Fibroblast of lung (primary cell): ENCODE measurements at regions not wholly inside any gene's neighbourhood (a gene's known extent, or its start where the extent isn't known, plus 50 kb on each side); places are given as distances from the start of the nearest gene placed in this dataset.

Experiments used
- DNase-seq, 2 donors: peaks; one replicate each; pipeline versions ENCODE4 v3.0.0 to v3.0.0-alpha.2; 2010; ENCODE audit warnings: low read depth in 2 of 2
- H2AFZ ChIP-seq: 2 replicates; pipeline ENCODE4 v1.5.1; 2012; ENCODE audit warnings: low read length, control low read depth, inconsistent platforms
- H3K27ac ChIP-seq: 2 replicates; pipeline ENCODE4 v1.5.1; 2011; ENCODE audit warnings: low read length, control low read depth; ENCODE audit not compliant: insufficient read depth
- H3K27me3 ChIP-seq: 2 replicates; pipeline ENCODE4 v1.5.1; 2011; ENCODE audit warnings: mild to moderate bottlenecking, low read length; ENCODE audit not compliant: control insufficient read depth, insufficient read depth
- H3K36me3 ChIP-seq: 2 replicates; pipeline ENCODE4 v1.5.1; 2011; ENCODE audit warnings: low read length; ENCODE audit not compliant: control insufficient read depth, insufficient read depth
- H3K4me1 ChIP-seq: 2 replicates; pipeline ENCODE4 v1.5.1; 2011; ENCODE audit warnings: low read length; ENCODE audit not compliant: control insufficient read depth, insufficient read depth; ENCODE audit errors: extremely low read depth
- H3K4me2 ChIP-seq: 2 replicates; pipeline ENCODE4 v1.5.1; 2011; ENCODE audit warnings: low read length, control low read depth; ENCODE audit not compliant: insufficient read depth; ENCODE audit errors: extremely low read depth
- H3K4me3 ChIP-seq, 4 experiments: fragments of 200-600 bp in 1 of 4; sonication (generic) in 1 of 4; replicated peaks in 1 of 4; 2 replicates each; pipeline ENCODE4 v1.5.1; 2011 to 2016; ENCODE audit warnings: low read length in 4 of 4, low read depth in 3 of 4, mild to moderate bottlenecking in 3 of 4, control low read depth in 2 of 4, inconsistent platforms in 1 of 4, mixed read lengths in 1 of 4; ENCODE audit not compliant: insufficient read depth in 1 of 4; ENCODE audit errors: control extremely low read depth in 1 of 4
- H3K79me2 ChIP-seq: 2 replicates; pipeline ENCODE4 v1.5.1; 2012; ENCODE audit warnings: mild to moderate bottlenecking, low read length, inconsistent platforms; ENCODE audit not compliant: control insufficient read depth, insufficient read depth
- H3K9ac ChIP-seq: 2 replicates; pipeline ENCODE4 v1.5.1; 2011; ENCODE audit warnings: mild to moderate bottlenecking, low read length, control low read depth; ENCODE audit not compliant: insufficient read depth
- H3K9me3 ChIP-seq: 2 replicates; pipeline ENCODE4 v1.5.1; 2012; ENCODE audit warnings: low read depth, low read length; ENCODE audit not compliant: control insufficient read depth, insufficient read depth
- H4K20me1 ChIP-seq: 2 replicates; pipeline ENCODE4 v1.5.1; 2011; ENCODE audit warnings: low read length; ENCODE audit not compliant: control insufficient read depth, insufficient read depth; ENCODE audit errors: extremely low read depth
- EZH2 ChIP-seq: IDR thresholded peaks from 2 replicates; pipeline ENCODE4 v1.5.1; 2012; ENCODE audit warnings: low read length, control low read depth, mild to moderate bottlenecking; ENCODE audit errors: missing control alignments
- TF ChIP-seq, protein P1 (sequence below), 2 donors: IDR thresholded peaks in 1 of 2; conservative IDR thresholded peaks in 1 of 2; 1 replicate in 1 of 2; 2 replicates in 1 of 2; pipeline ENCODE4 v1.5.1; 2011 to 2012; ENCODE audit warnings: low read length in 2 of 2, control low read depth in 1 of 2, inconsistent platforms in 1 of 2, low read depth in 1 of 2, mild to moderate bottlenecking in 1 of 2

GRCh38 chr2:16032282-16033031, 92.1 kb downstream of the MYCN start:
- no peak overlapping the region for H3K4me2 ChIP-seq
- H2AFZ ChIP-seq: no peak overlapping the region
- no peak overlapping the region for H3K9ac ChIP-seq
- H3K79me2 ChIP-seq: no peaks in the 10 kb centered on the region
- no peaks in the 10 kb centered on the region for H4K20me1 ChIP-seq
- no peak for TF ChIP-seq EZH2
- TF ChIP-seq, protein P1, sequence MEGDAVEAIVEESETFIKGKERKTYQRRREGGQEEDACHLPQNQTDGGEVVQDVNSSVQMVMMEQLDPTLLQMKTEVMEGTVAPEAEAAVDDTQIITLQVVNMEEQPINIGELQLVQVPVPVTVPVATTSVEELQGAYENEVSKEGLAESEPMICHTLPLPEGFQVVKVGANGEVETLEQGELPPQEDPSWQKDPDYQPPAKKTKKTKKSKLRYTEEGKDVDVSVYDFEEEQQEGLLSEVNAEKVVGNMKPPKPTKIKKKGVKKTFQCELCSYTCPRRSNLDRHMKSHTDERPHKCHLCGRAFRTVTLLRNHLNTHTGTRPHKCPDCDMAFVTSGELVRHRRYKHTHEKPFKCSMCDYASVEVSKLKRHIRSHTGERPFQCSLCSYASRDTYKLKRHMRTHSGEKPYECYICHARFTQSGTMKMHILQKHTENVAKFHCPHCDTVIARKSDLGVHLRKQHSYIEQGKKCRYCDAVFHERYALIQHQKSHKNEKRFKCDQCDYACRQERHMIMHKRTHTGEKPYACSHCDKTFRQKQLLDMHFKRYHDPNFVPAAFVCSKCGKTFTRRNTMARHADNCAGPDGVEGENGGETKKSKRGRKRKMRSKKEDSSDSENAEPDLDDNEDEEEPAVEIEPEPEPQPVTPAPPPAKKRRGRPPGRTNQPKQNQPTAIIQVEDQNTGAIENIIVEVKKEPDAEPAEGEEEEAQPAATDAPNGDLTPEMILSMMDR (conservative IDR thresholded peaks at IDR 0.05 in 1 of 2, IDR thresholded peaks at IDR 0.05 in 1 of 2; ENCODE audit: low read depth in 1 of 2, low read length in 2 of 2): no peak
- H3K9me3 ChIP-seq: no peaks in the 10 kb centered on the region
- no peaks in the 10 kb centered on the region for H3K27me3 ChIP-seq
- H3K4me1 ChIP-seq: no peaks in the 10 kb centered on the region
- no peak overlapping the region for H3K27ac ChIP-seq
- no peaks in the 10 kb centered on the region for H3K36me3 ChIP-seq
- no peak overlapping the region for H3K4me3 ChIP-seq
- no peak for DNase-seq

DNA sequence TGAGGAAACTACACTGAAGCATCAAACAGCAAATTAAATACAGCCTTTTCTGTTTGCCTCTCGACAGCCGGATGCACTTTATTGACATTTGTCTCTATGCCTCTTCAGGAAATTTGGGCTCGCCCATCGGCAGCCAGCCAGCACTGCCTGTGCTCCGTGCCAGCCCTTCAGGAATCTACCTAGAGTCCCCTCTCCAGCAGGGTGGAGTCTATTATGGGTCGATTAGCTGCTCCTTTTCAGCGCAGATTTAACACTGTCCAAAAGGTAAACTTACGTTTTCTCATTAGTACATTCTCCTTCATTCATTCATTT, 91.5 kb downstream of the MYCN start:
- Histone ChIP-seq H3K79me2 (no peaks in the 10 kb centered on the region), H3K36me3 (no peaks in the 10 kb centered on the region), H3K27ac (no peak overlapping the region), H4K20me1 (no peaks in the 10 kb centered on the region), H3K27me3 (no peaks in the 10 kb centered on the region), H3K4me3 (no peak overlapping the region), H3K4me1 (no peaks in the 10 kb centered on the region), H3K9me3 (no peaks in the 10 kb centered on the region), H3K9ac (no peak overlapping the region), H3K4me2 (no peak overlapping the region), H2AFZ (no peak overlapping the region)
- no peak for DNase-seq
- TF ChIP-seq EZH2: no peak
- TF ChIP-seq, protein P1 (conservative IDR thresholded peaks at IDR 0.05 in 1 of 2, IDR thresholded peaks at IDR 0.05 in 1 of 2; ENCODE audit: low read depth in 1 of 2, low read length in 2 of 2): no peak

DNA sequence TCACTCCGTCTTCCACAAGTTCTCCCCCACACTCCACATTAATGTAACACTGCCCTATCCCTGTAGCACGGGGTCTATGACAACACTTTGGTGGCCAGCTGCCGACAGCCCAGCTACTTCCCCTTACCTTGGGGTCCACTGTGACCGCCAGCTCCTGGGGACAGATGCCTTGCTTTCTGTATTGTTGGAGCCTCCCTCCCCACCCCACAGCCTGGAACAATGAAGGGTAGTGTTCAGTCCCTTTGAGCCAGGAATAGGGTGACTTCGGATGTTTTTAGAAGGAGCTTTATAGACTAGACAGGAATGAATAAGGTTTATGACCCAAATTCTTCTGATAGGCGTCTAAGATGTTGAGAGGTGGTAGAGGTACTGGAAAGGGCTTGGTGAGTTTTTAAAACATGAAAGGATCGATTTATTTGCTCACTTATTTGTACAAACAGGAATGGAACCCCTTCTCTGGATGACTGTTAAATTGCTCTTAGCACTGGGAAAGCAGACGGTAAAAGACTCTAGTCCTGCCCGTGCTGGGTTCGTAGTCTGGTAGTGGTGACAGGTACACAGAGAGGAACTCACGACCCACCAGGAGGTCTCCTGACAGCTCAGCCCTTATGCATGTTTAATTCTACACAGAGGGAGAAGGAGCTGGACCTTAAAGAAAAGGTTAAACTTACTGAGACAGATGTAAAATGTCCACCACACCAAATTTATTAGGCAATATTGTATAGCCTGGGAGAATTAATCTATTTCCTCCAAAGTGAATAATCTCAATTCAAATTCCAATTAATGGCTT, 90.9 kb downstream of the MYCN start:
- no peak overlapping the region for H3K27ac ChIP-seq
- H3K36me3 ChIP-seq: no peaks in the 10 kb centered on the region
- H3K4me3 ChIP-seq: no peak overlapping the region
- no peak overlapping the region for H3K9ac ChIP-seq
- H3K27me3 ChIP-seq: no peaks in the 10 kb centered on the region
- TF ChIP-seq, protein P1 (conservative IDR thresholded peaks at IDR 0.05 in 1 of 2, IDR thresholded peaks at IDR 0.05 in 1 of 2; ENCODE audit: low read depth in 1 of 2, low read length in 2 of 2): no peak
- no peak for TF ChIP-seq EZH2
- no peaks in the 10 kb centered on the region for H4K20me1 ChIP-seq
- no peak overlapping the region for H3K4me2 ChIP-seq
- no peaks in the 10 kb centered on the region for H3K4me1 ChIP-seq
- no peak overlapping the region for H2AFZ ChIP-seq
- no peaks in the 10 kb centered on the region for H3K9me3 ChIP-seq
- no peak for DNase-seq
- H3K79me2 ChIP-seq: no peaks in the 10 kb centered on the region
